ENCODE measurements at regions not wholly inside any gene's neighbourhood (a gene's known extent, or its start where the extent isn't known, plus 50 kb on each side); places are given as distances from the start of the nearest gene placed in this dataset.

DNA sequence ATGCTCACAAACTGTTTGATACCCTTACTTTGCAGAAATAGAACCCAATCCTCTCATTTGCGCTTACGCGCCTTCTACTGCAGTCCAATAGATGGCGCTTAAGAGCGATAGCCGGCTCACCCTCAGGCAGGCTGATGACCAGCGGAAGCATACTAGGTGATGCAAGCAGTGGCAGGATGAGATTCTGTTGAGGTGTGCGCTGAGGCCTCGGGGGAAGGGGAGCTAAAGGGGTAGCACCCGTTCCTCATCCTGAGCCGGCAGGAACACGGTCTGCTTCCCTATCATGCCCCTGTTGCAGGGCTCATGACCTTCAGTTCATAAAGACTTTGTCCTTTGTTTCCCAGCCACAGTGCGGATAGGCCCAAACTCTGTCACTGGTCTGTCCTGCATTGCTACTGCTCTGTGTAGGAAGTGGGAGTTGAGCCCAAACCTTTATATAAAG is 628.9 kb downstream of the TLL1 start:
- no peak for TF ChIP-seq EZH2 (IDR thresholded peaks at IDR 0.05)
- no peak for TF ChIP-seq POLR2AphosphoS5 (IDR thresholded peaks at IDR 0.05; ENCODE audit: borderline replicate concordance, low read depth, low read length)
